ENCODE measurements at regions not wholly inside any gene's neighbourhood (a gene's known extent, or its start where the extent isn't known, plus 50 kb on each side); places are given as distances from the start of the nearest gene placed in this dataset.
A peak's percentile ranks its signal among the peaks of the same experiment; 100 is the strongest.

- TF ChIP-seq CTCF (IDR thresholded peaks at IDR 0.05; ENCODE audit: insufficient read depth, low read length): no peak
- no peak for DNase-seq (ENCODE audit: low read depth)
- no peak overlapping the region for H3K4me3 ChIP-seq (ENCODE audit: low read depth, low read length)
These were observed 182.0 kb upstream of the PPP1R3A start for GRCh38 chr7:114100810-114101209.

DNA sequence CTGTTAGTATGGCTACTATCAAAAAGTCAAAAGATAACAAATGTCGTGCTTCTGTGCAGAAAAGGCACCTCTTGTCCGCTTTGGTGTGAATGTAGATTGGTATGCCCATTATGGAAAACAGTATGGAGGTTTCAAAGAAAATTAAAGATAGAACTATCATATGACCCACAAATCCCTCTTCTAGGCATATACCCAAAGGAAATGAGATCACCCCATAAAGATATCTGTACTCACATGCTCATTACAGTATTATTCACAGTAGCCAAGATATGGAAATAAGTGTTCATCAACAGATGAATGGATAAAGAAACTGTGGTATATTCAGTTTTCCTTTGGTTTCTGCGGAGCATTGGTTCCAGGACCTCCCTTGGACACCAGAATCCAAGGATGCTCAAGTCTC lies 180.5 kb upstream of the PPP1R3A start:
- no peak overlapping the region for H3K4me3 ChIP-seq (ENCODE audit: low read depth, low read length)
- no peak for DNase-seq (ENCODE audit: low read depth)
- no peak for TF ChIP-seq CTCF (IDR thresholded peaks at IDR 0.05; ENCODE audit: insufficient read depth, low read length)

- TF ChIP-seq CTCF (IDR thresholded peaks at IDR 0.05; ENCODE audit: insufficient read depth, low read length): no peak
- no peak for DNase-seq (ENCODE audit: low read depth)
These were observed 177.1 kb upstream of the PPP1R3A start for GRCh38 chr7:114095885-114096284.

GRCh38 chr7:114088470-114088940 lies 169.7 kb upstream of the PPP1R3A start:
- no peak overlapping the region for H3K4me3 ChIP-seq (ENCODE audit: low read depth, low read length)
- DNase-seq (ENCODE audit: low read depth): no peak
- no peak for TF ChIP-seq CTCF (IDR thresholded peaks at IDR 0.05; ENCODE audit: insufficient read depth, low read length)

More at GRCh38 chr7:114095885-114096284, 177.1 kb upstream of the PPP1R3A start:
- no peak overlapping the region for H3K4me3 ChIP-seq (ENCODE audit: low read depth, low read length)

DNA sequence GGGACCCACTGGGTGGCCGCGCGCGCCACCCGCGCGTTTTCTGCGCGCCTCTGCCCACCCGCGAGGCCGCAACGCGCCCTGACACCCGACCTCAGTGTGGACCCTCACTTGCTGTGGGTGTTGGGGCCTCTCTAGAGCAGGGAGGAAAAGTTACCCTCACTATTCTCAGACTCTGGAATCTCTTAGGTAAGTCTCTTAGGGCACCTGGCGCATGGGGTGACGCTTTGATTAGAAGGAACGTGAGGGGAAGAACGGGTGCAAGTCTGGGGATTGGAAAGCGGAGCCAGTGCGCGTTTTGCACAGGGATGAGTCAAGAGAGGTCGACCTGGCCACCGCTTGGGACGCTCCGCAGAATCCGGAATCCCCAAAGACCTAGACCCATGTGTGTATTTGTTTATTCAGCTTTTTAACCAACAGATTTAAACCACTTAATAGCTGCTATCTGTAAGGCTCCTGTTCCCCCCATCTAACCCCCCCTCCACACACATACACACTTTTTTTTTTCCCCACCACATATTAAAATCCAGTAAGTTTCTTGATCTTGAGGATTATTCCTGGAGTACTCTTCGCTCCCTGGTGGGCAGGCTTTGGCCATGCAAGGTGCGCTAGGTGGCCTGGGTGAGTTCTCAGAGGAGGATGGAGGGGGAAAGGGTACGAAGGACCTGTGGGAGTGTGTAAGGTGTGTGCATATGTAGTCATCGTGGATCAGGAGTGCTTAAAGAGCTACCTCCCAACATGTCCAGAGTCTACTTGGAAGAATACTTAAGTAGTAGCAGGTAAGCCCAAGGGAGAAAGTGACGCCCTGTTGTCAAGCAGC lies 169.1 kb upstream of the PPP1R3A start:
- TF ChIP-seq CTCF (IDR thresholded peaks at IDR 0.05; ENCODE audit: insufficient read depth, low read length): no peak
- no peak for DNase-seq (ENCODE audit: low read depth)
- peak overlapping the region; percentile 88 for H3K4me3 ChIP-seq (ENCODE audit: low read depth, low read length)

DNA sequence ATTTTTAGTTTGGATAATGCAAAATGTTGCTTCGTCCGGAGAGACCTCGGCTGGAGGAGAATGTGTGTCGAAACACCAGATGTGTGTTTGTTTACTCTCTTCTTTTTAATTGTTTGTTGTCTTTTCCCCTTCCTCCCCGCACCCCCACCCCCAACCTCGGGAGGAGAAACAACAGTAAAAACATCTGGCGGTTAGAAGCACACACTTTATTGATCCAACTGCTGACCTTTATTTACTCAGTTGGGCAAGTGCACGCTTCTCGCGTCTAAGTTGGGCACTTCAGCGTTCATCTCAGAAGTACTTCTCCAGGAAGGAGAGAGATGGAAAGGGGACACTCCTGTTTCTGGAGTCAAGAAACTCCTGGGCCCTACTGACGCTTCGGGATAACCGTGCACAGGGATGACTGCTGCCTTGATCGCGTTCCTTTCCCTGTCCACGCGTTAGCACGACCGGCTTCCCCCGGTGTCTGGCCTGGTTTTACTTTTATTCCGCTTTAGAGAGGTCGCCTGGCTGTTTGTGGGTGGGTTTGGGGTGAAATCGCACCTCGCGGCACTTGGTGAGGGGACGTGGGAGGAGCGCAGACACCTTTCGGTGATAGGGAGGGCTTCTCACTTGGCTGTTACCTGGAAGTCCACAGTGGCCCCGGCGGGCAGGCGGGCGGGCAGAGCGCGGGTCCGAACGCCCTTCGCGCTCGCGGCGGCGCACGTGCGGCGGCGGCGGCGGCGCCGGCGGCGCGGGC lies 168.3 kb upstream of the PPP1R3A start:
- peak; percentile 56 for DNase-seq (ENCODE audit: low read depth)
- H3K4me3 ChIP-seq (ENCODE audit: low read depth, low read length): peak overlapping the region; percentile 88
- TF ChIP-seq CTCF (IDR thresholded peaks at IDR 0.05; ENCODE audit: insufficient read depth, low read length): no peak
